Femur (tissue), 1 donor: ENCODE measurements at regions not wholly inside any gene's neighbourhood (a gene's known extent, or its start where the extent isn't known, plus 50 kb on each side); places are given as distances from the start of the nearest gene placed in this dataset.
A peak's percentile ranks its signal among the peaks of the same experiment; 100 is the strongest.

ENCODE experiments used
- DNase-seq: peaks from one replicate; pipeline ENCODE4 v3.0.0-alpha.2; 2017

DNA sequence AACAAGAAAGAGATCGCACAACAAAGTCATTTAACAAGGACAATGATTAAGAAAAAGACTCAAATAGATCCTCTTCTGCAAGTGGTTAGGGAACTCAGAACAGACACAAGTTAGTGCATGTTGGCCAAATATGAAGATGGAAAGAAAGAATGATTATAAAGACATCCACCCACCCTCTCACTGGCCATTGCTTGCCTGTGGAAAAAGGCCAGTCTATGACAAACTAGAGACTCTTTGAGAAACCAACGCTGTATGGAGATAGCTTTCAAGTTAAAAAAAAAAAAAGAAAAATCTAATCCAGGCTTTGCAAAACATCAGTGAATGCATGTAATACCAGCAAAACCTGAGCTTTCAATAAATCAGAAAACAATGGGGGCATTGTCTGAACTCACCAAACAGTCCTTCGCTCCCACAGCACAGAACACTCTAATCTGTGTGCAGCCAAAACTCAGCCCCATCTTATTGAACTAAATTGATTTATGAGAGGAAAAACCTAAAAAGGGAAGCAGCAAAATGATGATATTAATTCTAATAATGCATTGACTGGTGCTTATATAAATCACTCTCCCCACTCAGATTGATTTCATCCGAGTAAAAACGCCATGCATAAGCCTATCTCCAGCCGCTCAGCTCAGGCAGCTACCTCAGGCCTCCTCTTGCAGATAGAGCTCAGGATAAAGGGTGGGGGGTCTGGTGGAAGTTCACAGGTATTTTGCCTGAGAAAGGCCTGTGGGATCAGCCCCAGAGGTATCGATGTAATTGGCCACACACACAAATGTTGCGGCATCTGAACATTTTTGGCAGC, 547.1 kb downstream of the CCDC171 start:
- no peak for DNase-seq

GRCh38 chr9:16100537-16101091, 547.8 kb downstream of the CCDC171 start:
- peak; percentile 81 for DNase-seq

DNA sequence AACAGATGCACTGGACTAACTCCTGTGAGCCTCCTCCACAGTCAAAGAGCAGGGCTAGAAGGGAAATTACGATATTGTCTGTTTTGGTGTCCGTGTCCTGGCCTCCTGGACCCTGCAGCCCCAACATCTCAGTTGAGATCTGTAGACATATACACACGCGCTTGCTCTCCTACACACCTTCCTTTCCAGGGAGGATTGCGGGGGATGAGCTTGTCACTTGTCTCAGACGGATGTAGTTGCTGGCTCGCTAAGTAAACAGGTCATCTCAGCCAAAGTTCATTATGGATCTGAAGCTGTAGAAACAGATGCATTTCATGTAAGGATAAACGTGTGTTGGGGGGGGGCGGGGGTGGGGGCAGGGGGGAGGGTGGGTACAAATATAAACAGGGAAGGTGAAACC, 549.3 kb downstream of the CCDC171 start:
- no peak for DNase-seq

GRCh38 chr9:16103620-16104397, 551.0 kb downstream of the CCDC171 start:
- peak; percentile 74 for DNase-seq

- DNase-seq = peak; percentile 79
Observed at GRCh38 chr9:16105168-16106020, 552.6 kb downstream of the CCDC171 start.

- DNase-seq = peak; percentile 70
Observed at GRCh38 chr9:16106021-16106571, 553.3 kb downstream of the CCDC171 start.

- no peak for DNase-seq
Observed at GRCh38 chr9:16112116-16112515, 559.3 kb downstream of the CCDC171 start.

GRCh38 chr9:16115994-16116393, 563.2 kb downstream of the CCDC171 start:
- DNase-seq = no peak

DNA sequence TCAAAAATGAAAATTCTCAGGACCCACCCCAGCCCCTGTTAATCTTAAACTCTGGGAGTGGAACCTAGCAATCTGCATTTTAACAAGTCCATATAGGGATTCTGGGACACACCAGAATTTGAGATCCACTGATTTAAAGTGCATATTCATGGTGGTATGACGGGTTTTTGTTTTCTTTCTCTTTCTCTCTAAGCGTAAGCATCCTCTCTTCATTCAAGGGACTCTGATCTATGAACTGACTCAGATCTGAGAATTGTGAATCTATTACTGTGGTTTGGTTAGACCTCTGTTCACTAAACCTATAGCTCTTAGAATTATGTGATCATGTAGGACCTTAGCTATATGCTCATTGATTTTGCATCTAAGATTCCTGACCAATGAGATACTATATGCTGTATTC, 565.2 kb downstream of the CCDC171 start:
- no peak for DNase-seq

GRCh38 chr9:16119261-16120230, 566.7 kb downstream of the CCDC171 start:
- DNase-seq = no peak

GRCh38 chr9:16120231-16120641, 567.4 kb downstream of the CCDC171 start:
- no peak for DNase-seq

DNA sequence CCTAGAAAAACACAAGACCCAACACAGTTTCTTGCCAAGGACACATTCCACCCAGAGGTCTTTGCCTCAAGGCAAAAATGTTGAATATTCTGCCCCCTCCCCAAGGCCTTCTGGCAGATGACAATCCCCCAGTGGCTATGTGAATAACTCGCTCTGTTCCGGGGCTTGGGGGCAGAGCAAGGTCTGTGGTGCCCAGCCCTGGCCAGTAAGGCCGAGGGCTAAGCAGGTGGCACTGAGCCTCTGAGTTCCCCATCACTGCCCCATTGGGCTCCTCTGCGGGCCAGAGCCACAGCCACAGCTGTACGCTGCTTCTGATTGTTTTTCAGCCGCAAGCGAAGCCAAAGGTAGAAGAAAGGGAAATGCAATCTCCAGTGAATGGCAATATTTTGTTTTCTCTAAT, 567.9 kb downstream of the CCDC171 start:
- DNase-seq = no peak

DNA sequence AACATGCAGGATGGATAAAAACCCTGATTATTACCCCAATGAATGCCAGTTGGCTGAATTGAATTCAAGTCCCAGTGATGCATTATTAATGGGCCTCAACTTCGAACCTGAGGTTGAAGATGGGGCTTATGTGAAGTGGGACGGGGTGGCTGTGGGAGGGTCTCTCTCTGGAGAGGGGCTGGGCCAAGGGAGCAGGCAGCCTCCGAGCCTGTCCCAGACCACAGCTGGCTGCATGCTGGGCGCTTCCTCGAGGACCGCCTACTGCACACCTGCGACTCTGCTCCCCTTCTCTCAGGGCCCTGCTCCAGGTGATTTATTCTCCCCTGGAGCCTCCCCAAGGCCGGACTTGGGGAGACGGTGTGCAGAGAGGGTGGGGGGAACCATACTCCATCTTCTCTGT, 568.3 kb downstream of the CCDC171 start:
- no peak for DNase-seq

DNA sequence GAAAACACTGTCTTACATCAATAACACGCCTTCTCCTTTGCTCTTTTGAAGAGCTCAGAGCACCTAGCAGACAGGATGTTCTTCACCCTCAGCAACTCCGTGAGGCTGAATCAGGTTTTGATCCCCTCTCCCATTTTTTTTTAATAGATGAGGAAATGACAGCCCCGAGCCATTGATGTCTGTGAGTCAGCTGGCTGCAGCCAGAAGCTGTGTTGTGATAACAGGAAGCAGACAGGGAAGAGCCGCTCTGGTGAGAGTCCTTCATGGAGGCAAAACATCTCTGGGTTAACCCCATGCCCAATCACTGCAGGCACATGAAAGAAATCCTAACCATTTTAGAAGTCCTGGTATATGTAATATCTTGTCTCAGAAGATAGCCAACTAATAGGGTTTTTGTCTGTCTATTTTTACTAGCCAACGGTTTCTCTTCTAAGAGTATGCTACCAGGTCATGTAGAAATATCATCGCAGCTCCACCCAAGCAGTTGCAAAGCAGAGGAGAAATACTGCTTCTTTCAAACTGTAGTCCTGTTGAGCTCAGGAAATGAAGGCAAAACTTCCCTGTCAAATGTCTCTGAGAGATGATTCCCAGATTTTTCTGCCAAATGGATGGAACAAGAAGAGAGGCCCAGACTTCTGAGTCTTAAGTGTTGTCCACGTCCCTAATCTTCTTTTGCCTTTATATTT, 568.9 kb downstream of the CCDC171 start:
- DNase-seq = no peak

DNA sequence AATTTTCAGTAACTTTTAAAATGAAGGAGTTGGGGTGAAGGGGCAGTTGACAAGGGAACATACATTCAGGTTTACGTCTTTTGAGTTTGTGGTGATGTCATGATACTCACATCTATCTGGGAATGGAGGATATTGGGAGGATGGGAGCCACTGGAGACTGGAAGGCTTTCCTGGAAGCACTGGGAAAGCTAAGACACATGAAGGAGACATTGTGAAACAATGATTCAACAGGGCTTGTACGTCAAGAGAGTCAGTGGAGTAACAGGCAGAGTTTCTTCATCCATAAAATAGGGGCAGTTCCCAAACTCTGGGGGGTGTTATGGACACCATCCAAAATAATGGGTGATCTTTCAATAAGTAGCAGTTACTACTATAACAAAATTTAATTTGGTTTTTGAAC, 572.8 kb downstream of the CCDC171 start:
- no peak for DNase-seq

- DNase-seq = no peak
Observed at GRCh38 chr9:16126042-16126441, 573.2 kb downstream of the CCDC171 start.

DNA sequence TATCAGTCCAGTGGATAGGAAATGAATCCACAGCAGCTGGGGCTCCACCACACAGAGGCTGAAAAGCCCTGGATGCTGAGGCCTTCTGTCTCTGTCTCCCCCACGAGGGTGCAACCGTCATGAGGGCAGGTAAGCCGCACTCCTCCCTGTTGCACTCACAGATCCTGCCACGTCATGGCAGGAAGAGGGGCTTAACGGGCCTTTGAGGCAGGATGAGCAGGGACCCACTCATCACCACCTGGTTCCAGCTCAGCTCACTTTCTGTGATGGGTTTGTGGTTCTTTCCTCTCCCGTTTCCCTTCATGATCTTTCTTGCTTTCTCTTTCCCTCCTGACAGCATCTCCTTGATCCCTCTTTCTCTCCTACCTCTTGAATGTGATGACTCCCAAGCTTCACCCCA, 575.2 kb downstream of the CCDC171 start:
- no peak for DNase-seq

- DNase-seq = no peak
Observed at GRCh38 chr9:16131264-16131663, 578.4 kb downstream of the CCDC171 start.

GRCh38 chr9:16132513-16132912, 579.7 kb downstream of the CCDC171 start:
- DNase-seq = no peak

- DNase-seq = no peak
Observed at GRCh38 chr9:16133032-16133431, 580.2 kb downstream of the CCDC171 start.
